NCI-H1436 treated with DMSO at 0.1 percent for 48 hours (cell line): ENCODE measurements at regions not wholly inside any gene's neighbourhood (a gene's known extent, or its start where the extent isn't known, plus 50 kb on each side); places are given as distances from the start of the nearest gene placed in this dataset.
"Not testable (repeated sequence)": the region's sequence is repeated elsewhere in the genome, so short reads cannot be mapped to it uniquely, and the experiment has no call there.

ENCODE experiments used
- DNase-seq: peaks from one replicate; lab custom pipeline; 2025; lab: John Stamatoyannopoulos, UW

DNA sequence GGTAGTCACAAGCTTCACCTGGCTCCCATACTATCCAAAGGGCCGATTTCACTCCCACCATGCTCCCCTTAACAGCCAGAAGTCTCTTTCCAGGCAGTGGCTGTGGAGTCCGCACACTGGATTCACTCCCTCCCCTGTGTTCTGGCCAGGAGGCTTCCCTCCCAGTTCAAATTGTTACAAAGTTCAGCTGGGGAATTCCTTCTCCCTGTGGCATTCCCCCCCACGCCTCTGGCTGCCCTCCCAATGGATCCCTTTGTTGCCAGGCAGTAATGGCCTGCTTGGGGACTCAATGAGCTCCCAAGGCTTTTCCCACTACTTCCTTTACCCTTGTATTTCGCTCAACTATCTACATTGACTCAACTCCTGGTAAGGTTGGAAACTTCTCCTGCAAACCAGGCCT is 1921.4 kb upstream of the PCDH20 start:
- no peak for DNase-seq

DNA sequence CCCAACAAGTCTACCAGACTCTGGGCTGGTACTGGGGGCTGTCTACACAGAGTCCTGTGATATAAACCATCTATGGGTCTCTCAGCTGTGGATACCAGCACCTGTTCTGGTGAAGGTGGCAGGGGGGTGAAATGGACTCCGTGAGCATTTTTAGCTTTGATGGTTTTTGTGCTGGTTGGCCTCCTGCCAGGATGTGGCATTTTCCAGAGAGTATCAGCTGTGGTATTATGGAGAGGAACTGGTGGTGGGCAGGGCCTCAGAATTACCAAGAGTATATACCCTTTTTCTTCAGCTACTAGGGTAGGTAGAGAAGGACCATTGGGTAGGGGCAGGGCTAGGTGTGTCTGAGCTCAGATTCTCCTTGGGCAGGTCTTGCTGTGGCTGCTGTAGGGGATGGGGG is 1920.9 kb upstream of the PCDH20 start:
- no peak for DNase-seq

DNA sequence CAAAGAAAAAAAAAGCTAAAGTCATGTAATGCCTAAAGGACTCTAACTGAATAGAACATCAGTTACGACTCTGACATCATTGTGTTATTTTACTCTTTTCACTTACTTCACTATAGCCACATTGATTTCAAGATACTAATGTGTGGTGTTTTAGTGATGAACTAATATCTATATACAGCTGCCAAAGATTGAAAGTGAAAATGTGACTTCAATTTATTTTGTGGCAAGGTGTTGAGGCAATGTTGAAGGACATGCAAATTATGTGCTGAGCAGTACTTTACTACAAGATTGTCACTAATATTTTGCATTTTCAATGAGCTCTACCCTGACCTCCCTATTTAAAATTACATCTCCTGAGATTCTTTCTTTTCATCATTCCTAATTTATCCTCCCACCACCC is 1911.9 kb upstream of the PCDH20 start:
- DNase-seq: no peak

DNA sequence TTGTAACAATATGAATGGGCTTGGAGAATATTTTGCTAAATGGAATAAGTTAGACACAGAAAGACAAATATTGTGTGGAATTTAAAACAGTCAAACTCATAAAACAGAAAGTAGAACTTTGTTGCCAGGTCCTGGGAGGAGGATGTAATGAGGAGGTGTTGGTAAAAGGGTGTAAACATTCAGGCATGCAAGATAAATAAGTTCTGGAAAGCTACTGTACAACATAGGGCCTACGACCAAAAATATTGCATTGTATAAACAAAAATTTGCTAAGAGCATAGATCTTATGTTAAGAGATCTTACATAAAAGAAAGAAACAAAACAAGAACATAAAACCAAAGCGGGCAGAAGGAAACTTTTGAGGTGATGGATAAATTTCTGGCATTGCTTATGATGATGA is 1907.8 kb upstream of the PCDH20 start:
- DNase-seq: no peak

DNA sequence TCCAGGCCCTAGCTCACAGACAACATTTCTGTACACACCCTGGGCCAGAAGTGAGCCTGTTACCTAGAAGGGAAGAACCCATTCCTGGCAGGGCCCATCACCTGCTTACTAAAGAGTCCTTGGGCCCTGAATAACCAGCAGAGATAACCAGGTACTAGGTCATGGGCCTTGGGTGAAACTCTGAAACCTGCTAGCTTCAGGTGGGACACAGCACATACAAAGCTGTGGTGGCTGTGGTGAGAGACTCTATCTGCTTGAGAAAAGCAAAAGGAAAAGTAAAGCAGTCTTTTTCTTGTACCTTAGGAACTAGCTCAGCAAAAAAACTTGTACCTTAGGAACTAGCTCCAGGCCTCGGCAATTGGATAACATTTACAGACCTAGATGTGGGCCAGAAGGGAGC is 1895.9 kb upstream of the PCDH20 start:
- no peak for DNase-seq

DNA sequence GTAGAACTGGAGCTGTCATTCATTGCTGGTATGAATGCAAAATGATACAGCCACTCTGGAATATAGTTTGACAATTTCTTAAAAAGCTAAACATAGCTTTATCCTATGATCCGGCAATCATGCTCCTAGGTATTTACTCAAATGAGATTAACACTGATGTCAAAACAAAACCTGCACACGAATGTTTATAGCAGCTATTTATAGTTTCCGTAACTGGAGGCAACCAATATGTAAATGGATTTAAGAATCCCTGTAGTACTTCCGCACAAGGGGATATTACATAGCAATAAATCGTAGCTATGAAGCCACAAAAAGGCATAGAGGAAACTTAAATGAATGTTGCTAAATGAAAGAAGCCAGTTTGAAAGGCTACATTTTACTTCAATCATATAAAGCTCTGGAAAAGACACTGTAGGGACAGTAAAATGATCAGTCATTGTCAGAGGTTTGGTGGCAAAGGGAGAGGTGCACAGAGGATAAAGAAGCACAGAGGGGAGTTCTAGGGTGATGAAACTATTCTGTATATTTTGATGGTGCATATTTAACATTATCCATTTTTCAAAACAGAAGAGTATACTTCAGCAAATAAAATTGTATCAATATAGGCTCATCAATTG is 1893.0 kb upstream of the PCDH20 start:
- DNase-seq: no peak

DNA sequence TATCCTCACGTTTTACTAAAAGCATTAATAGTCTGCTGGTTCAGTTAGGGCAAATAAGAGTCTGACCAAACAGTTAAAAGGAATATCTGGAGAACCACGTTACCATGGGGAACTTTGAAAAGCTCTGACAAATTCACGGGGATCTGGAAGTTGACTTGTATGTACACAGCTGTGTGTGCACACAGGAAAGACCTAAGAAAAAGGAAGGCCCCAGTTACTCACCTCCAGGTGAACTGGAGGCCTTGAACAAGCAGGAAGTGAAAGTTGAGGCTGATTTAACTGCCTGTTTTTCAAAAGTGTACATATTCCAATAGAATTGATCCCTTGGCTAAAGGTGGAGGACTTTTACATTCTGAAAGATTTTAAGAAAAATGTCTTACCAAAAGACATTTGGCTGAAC is 1891.6 kb upstream of the PCDH20 start:
- DNase-seq: no peak

DNA sequence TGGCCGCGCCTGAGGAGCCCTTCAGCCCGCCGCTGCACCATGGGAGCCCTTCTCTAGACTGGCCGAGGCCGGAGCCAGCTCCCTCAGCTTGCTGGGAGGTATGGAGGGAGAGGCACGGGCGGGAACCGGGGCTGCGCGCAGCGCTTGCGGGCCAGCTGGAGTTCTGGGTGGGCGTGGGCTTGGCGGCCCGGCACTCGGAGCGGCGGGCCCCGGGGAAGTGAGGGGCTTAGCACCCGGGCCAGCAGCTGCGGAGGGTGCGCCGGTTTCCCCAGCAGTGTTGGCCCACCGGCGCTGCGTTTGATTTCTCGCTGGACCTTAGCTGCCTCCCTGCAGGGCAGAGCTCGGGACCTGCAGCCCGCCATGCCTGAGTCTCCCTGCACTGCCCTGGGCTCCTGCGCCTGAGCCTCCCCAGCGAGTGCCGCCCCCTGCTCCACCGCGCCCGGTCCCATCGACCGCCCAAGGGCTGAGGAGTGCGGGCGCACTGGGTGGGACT is 1890.0 kb upstream of the PCDH20 start:
- no peak for DNase-seq

DNA sequence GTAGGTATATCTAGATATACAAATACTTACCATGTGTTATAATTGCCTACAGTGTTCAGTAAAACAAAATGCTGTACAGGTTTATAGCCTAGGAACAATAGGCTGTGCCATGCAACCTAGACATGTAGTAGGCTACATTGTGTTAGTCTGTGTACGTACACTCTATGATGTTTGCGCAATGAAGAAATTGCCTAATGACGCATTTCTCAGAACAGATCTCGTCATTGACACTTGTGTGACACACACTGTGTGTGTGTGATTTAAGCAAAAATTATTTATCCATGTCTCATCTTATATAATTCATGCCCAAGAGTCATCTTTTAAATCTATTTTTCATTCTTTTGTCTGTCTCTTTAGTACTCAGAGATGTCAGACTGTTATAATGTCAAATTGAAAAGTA is 1888.8 kb upstream of the PCDH20 start:
- no peak for DNase-seq

DNA sequence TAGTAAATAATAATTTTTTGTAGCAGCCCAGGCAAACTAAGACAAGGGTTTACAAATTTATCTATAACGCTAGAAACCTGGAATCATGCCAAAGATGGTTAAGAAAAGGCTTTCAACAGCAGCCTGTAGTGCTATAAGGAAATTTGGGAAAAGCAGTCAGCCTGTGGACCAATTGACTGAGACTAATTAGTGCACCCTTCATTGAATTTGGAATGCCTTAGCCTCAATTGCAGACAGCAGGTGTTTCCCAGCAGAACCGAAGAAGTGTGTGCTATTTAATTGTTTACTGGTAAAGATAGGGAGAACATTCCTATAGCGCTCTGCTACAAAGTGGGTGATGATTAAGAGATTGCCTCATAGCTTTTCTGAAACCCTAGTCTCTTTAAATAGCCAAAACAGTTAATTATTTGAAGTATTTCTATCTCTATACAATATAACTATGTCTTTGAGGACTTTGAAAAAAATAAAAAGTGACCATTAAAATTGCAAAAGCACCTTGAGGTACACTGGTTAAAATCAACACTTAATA is 1884.3 kb upstream of the PCDH20 start:
- no peak for DNase-seq

DNA sequence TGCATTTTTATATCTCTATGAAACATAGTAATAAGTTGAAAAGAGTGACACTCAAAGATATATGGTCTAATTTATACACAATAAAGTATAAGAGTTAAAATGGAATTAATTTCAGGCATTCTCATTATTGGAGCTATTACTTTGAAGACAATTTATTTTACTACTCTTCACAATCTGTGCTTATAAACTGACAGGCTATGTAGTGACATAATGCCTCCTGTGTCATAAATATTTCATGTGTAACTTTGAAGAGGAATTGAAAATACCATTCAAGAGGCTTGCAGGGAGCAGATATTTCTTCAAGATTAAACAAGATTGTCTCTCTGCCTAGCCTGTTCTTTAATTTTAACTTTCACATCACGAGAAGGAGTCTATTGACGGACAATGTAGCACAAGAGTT is 1881.5 kb upstream of the PCDH20 start:
- no peak for DNase-seq

DNA sequence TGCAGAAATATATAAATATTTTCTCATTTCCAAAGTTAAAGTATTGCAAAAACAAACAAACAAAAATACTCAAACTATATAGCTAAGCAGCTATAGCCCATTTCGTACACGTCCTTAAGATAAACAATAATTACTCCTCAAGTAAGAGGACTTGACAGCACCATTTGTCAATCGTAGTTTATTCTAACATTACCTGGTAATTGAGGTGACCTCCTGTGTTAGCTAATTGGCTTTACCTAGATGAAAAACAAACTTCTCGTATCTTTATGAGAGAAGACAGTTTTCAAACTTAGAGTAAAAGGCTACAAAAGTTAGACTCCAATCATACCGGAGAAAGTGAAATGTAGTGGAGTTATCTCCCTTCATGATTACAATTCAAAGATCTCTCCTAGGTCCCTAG is 1876.1 kb upstream of the PCDH20 start:
- DNase-seq: no peak

DNA sequence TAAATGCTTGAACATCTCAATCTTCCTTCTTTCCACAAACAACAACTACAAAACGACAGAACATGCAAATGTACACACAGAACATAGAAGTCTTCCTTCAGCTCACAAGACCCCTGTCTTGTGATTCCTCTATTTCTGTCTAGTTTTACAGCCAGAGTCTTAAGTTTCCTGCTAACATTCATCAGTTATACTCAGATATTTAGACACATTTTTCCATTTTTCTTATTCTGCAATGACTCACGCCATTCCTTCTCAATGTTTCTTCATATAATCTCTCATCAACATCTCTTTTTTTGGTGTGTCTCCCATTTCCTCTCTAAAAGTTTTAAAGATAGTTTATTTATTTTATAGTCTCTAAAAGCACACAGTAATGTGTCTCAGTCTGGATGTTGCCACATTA is 1872.9 kb upstream of the PCDH20 start:
- no peak for DNase-seq

DNA sequence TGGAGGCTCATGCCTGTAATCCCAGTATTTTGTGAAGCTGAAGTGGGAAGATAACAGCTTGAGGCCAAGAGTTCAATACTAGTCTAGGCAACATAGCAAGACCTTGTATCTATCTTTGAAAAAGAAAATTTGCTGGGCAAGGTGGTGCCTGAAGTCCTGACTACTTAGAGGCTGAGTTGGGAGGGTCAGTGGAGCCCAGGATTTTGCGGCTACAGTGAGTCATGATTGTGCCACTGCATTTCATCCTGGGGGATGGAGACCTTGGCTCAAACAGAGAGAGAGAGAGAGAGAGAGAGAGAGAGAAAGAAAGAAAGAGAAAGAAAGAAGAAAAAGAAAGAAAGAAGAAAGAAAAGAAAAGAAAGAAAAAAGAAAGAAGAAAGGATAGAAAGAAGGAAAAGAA is 1872.3 kb upstream of the PCDH20 start:
- DNase-seq: no peak

DNA sequence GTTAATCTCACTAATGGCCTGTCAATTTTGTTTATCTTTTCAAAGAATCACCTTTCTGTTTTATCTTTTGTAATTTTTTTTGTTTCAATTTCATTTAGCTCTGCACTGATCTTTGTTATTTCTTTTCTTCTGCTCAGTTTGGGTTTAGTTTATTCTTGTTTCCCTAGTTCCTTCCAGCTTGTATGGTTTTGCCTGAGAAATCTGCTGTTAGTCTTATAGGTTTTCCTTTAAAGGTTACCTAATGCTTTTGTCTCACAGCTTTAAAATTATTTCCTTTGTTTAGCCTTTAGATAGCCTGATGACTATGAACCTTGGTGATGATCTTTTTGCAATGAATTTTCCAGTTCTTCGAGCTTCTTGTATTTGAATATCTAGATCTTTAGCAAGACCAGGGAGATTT is 1869.8 kb upstream of the PCDH20 start:
- no peak for DNase-seq

DNA sequence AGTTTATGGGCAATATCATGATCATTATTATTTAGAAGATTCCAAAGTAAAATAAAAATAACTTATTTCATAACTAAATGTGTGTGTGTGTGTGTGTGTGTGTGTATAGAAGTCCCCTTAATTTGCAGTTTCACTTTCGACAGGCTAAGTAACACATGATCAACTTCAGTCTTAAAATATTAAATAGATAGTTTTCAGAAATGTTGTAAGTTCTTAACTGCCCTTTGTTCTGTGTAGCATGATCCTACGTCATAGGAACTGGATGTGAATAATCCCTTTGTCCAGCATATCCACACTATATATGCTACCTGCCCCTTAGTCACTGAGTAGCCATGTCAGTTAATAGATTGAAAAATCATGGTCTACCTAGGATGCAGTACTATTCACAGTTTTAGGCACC is 1863.5 kb upstream of the PCDH20 start:
- DNase-seq: no peak

DNA sequence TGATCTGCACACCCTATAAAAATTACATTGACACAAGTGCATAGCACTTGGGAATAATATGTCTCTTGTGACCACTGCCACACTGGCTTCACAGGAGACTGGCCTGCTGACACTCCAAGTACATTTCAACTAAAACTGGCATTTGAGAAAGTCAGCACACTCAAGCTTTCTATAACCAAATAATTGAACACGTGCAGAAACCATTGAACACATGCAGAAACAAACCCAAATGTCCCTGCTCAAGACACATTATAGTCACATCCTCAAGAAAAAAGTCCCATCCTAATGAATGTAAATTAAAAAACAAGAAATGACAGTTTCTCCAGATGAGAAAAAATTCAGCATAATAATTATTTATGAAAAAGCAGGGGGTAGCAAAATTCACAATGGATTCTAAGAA is 1859.1 kb upstream of the PCDH20 start:
- no peak for DNase-seq

DNA sequence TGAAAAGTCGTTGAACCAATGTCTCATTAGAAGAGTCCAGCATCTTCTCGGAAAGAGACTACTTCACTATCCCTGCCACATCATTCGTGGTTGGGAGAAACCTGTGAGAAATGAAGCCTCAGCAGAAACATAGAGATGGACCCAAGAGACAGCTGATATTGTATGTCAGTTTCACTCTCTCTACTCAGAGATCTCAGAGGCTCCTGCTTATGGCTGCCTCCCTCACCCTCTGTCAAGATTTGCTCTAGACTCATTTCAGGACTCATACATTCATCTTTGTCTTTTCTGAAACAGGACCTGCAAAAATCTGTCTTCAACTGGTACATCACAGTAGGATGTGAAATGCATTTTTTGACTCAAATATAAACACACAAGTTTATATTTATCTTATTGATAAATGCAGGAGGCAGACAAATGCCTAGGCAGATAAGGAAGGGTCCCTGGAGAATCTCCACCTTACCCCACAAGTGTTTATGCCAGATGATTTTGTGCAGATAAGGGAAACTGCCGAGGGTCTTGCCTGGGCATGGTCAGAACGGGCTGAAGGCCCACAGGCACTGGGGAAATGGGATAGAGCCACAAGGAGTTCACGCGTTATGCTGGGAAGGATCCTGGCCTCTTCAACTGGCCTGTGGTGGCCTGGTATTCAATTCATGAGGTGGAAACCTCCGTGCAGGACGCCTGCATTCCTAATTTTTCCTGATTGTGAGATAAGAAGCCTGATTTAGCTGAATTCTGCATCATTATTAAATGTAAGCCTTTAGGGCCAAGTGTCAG is 1834.0 kb upstream of the PCDH20 start:
- DNase-seq: no peak

DNA sequence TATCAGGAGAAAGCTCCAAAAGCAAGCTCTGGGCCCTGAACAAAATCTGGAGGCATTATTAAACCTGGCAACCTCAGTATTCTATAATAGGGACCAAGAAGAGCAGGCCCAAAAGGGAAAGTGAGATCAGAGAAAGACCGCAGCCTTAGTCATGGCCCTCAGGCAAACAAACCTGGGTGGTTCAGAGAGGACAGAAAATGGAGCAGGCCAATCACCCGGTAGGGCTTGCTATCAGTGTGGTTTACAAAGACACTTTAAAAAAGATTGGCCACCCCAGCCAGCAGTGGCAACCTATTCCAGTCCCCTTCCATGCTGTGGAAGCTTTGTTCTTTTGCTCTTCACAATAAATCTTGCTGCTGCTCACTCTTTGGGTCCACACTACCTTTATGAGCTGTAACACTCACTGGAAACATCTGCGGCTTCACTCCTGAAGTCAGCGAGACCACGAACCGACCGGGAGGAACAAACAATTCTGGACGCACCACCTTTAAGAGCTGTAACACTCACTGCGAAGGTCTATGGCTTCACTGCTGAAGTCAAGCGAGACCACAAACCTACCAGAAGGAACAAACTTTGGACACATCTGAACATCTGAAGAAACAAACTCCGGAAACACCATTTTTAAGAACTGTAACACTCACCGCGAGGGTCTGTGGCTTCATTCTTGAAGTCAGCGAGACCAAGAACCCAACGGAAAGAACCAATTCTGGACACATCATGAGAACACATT is 1821.2 kb upstream of the PCDH20 start:
- not testable (repeated sequence) for DNase-seq

DNA sequence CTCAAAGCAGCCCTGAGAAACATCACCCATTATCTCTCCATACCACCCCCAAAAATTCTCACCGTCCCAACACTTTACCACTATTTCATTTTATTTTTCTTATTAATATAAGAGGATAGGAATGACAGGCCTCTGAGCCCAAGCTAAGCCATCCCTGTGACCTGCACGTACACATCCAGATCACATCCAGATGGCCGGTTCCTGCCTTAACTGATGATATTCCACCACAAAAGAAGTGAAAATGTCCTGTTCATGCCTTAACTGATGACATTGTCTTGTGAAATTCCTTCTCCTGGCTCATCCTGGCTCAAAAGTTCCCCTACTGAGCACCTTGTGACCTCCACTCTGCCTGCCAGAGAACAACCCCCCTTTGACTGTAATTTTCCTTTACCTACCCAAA is 1802.9 kb upstream of the PCDH20 start:
- not testable (repeated sequence) for DNase-seq

DNA sequence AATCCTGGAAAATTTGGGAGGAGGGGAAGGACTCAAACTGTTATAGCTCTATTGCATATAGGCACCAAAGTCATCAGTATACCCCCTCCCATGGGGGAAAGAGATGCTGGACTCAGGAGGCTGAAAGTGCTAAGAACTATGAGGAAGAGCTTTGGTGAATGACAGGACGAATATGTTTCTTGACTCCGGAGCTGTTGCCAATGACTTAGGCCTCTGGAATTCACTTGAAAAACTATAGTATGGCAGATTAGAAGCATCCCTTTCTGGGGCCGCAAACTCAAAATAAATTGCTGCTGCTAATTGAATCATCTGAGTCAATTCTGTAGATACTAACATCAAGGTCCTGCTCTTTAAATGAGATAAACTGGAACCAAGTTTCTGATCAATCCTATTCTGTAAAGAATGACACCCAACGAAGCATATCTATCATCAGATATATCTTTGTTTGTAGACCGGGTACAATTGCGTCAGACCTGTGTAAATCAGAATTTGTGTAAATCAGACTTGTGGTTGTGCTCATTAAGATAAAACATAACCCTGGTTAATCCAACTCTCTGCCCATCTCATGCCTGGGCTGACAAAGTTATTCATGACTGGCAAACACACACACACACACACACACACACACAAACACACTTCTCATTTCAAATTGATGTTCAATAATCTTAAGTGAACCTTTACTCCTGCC is 1793.8 kb upstream of the PCDH20 start:
- DNase-seq: no peak

DNA sequence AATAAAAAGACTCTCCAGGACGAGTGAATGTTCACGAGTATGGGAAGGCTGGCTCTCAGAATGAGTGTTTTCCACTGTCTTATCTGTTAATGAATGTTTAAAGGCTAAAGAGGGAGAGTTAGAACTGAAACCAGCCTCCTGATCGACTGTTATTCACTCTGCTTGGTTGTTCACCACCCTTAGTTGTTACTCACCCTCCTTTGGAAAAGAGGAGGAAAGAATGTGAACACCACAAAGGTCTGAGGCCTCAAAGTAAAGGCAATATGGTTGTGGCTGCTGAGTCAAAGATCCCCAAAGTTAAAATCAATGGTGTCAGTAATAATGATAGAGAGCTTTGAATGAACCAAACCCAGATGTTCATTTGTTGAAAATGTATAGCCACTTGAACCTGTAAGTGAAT is 1793.2 kb upstream of the PCDH20 start:
- no peak for DNase-seq
